Epithelial cell of proximal tubule (primary cell): ENCODE measurements at regions not wholly inside any gene's neighbourhood (a gene's known extent, or its start where the extent isn't known, plus 50 kb on each side); places are given as distances from the start of the nearest gene placed in this dataset.

Experiments used
- DNase-seq: peaks from one replicate; pipeline ENCODE4 v3.0.0-alpha.2; 2011; ENCODE audit warnings: low read depth
- H3K4me3 ChIP-seq: 2 replicates; pipeline ENCODE4 v1.5.1; 2011; ENCODE audit warnings: low read depth, mild to moderate bottlenecking, low read length
- CTCF ChIP-seq: conservative IDR thresholded peaks from 2 replicates; pipeline ENCODE4 v1.5.1; 2012; ENCODE audit warnings: low read depth, mild to moderate bottlenecking, low read length

GRCh38 chr2:137892739-137893138 lies 71.5 kb upstream of the HNMT start:
- DNase-seq = no peak
- no peak for TF ChIP-seq CTCF
- no peak overlapping the region for H3K4me3 ChIP-seq

- TF ChIP-seq CTCF = no peak
- DNase-seq = no peak
- H3K4me3 ChIP-seq = no peak overlapping the region
Observed at GRCh38 chr2:137893145-137893544, 71.1 kb upstream of the HNMT start.

GRCh38 chr2:137896467-137896866 lies 67.8 kb upstream of the HNMT start:
- no peak for TF ChIP-seq CTCF
- H3K4me3 ChIP-seq = no peak overlapping the region
- DNase-seq = no peak

- no peak overlapping the region for H3K4me3 ChIP-seq
- no peak for TF ChIP-seq CTCF
- DNase-seq = no peak
Observed at GRCh38 chr2:137897082-137897481, 67.2 kb upstream of the HNMT start.

- TF ChIP-seq CTCF = no peak
- no peak for DNase-seq
- no peak overlapping the region for H3K4me3 ChIP-seq
Observed at GRCh38 chr2:137900421-137901141, 63.7 kb upstream of the HNMT start.

- no peak for DNase-seq
- no peak overlapping the region for H3K4me3 ChIP-seq
- peak; percentile 61 for TF ChIP-seq CTCF
Observed at GRCh38 chr2:137910641-137911040, 53.6 kb upstream of the HNMT start.

- TF ChIP-seq CTCF = no peak
- H3K4me3 ChIP-seq = no peak overlapping the region
- no peak for DNase-seq
Observed at GRCh38 chr2:137912371-137912770, 51.9 kb upstream of the HNMT start.
